Thyroid gland (tissue), 4 donors: ENCODE measurements at regions not wholly inside any gene's neighbourhood (a gene's known extent, or its start where the extent isn't known, plus 50 kb on each side); places are given as distances from the start of the nearest gene placed in this dataset.

Source experiments
- POLR2A ChIP-seq, 2 donors: fragments of 450-650 bp; IDR thresholded peaks; one replicate each; pipeline ENCODE4 v1.6.1; 2017; ENCODE audit warnings: antibody characterized with exemption in 2 of 2, mild to moderate bottlenecking in 2 of 2, moderate library complexity in 1 of 2
- TF ChIP-seq, protein P1 (sequence below), 6 experiments: fragments of 200-600 bp in 3 of 6; fragments of 450-650 bp in 3 of 6; sonication (generic) in 3 of 6; IDR thresholded peaks; one replicate each; pipeline ENCODE4 v1.5.1; 2016 to 2019; ENCODE audit warnings: antibody characterized with exemption in 6 of 6, mild to moderate bottlenecking in 2 of 6, inconsistent platforms in 1 of 6, moderate library complexity in 1 of 6

DNA sequence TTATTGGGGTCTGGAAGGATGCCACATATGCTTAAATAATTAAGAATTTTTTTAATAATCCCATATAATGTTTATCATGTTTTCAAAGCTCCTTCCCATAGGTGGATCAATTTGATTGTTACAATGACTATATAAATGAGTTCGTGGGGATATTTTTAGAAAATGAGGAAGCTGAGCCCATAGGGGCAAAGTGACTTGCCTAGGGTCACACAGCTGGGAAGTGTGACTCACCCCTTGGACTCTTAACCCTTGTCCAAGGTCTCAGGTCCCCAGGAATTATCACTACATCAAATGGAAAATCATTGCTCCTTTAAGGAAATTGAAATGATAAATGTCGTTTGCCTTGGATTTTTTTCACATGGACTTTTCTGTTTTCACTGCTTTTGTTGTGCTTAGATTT, 161.2 kb upstream of the RGMA start:
- TF ChIP-seq, protein P1, sequence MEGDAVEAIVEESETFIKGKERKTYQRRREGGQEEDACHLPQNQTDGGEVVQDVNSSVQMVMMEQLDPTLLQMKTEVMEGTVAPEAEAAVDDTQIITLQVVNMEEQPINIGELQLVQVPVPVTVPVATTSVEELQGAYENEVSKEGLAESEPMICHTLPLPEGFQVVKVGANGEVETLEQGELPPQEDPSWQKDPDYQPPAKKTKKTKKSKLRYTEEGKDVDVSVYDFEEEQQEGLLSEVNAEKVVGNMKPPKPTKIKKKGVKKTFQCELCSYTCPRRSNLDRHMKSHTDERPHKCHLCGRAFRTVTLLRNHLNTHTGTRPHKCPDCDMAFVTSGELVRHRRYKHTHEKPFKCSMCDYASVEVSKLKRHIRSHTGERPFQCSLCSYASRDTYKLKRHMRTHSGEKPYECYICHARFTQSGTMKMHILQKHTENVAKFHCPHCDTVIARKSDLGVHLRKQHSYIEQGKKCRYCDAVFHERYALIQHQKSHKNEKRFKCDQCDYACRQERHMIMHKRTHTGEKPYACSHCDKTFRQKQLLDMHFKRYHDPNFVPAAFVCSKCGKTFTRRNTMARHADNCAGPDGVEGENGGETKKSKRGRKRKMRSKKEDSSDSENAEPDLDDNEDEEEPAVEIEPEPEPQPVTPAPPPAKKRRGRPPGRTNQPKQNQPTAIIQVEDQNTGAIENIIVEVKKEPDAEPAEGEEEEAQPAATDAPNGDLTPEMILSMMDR (IDR thresholded peaks at IDR 0.05) = no peak
- TF ChIP-seq POLR2A (IDR thresholded peaks at IDR 0.05) = no peak
